ENCODE measurements at regions not wholly inside any gene's neighbourhood (a gene's known extent, or its start where the extent isn't known, plus 50 kb on each side); places are given as distances from the start of the nearest gene placed in this dataset.

DNA sequence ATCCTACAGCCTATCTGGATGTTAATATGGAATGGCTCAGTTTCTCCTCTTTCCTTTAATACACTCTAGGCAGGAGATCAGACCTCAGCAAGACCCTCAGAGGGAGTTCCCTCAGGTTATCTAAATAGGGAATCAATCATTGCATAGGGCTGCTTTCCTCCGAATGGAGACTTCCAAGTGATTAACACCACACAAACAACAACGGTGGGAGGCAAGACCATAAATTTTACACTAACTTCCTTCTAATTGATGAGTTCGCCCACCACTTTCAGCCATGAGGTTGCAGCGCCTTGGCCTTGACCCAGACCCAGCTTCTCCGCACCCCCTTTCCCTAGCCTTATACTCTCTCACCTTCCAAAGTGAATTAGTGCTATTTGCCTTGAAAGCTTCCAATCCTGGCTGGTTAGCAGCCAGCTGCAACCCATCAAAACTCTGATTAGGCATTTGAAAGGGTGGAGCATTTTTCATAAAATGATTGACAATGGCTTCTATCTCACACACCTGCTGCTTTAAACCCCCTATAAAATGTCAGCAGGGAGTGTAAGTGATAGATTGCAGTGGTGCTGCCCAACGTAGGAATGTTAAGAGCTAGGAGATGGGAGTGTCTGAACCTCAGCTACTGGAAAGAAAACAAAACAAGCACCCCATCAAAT, 534.9 kb upstream of the USP24 start:
- TF ChIP-seq, protein P1, sequence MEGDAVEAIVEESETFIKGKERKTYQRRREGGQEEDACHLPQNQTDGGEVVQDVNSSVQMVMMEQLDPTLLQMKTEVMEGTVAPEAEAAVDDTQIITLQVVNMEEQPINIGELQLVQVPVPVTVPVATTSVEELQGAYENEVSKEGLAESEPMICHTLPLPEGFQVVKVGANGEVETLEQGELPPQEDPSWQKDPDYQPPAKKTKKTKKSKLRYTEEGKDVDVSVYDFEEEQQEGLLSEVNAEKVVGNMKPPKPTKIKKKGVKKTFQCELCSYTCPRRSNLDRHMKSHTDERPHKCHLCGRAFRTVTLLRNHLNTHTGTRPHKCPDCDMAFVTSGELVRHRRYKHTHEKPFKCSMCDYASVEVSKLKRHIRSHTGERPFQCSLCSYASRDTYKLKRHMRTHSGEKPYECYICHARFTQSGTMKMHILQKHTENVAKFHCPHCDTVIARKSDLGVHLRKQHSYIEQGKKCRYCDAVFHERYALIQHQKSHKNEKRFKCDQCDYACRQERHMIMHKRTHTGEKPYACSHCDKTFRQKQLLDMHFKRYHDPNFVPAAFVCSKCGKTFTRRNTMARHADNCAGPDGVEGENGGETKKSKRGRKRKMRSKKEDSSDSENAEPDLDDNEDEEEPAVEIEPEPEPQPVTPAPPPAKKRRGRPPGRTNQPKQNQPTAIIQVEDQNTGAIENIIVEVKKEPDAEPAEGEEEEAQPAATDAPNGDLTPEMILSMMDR (conservative IDR thresholded peaks at IDR 0.05), result no peak
- Histone ChIP-seq H3K9me2 (ENCODE audit: insufficient read depth) (no peaks in the 10 kb centered on the region), H3K4me3 (no peak overlapping the region), H3K4me1 (replicated peaks; ENCODE audit: insufficient read depth) (no peaks in the 10 kb centered on the region), H2AFZ (peak overlapping the region; percentile 17; the same call in 1 of the 2 replicates), H4K20me1 (ENCODE audit: insufficient read depth) (no peaks in the 10 kb centered on the region), H3K9me3 (ENCODE audit: insufficient read depth, low read depth) (peaks cover 13% of the 10 kb centered on the region; the same call in 1 of the 2 replicates), H3K27me3 (ENCODE audit: insufficient read depth, low read depth) (no peaks in the 10 kb centered on the region), H3K4me2 (no peak overlapping the region), H3K36me3 (ENCODE audit: low read depth) (no peaks in the 10 kb centered on the region), H3K27ac (no peak overlapping the region), H3F3A (ENCODE audit: insufficient read depth, low read depth) (no peaks in the 10 kb centered on the region), H3K79me2 (ENCODE audit: low read depth) (no peaks in the 10 kb centered on the region)
- CTCF ChIA-PET, result no interaction called here
- POLR2A ChIA-PET (ENCODE audit: unreplicated experiment), result no interaction called here
- no TSS peak for BruUV-seq (replicated peaks)
- no peak for DNase-seq
- intact Hi-C loops (cut with micrococcal nuclease; ENCODE audit: unreplicated experiment), result no loop called here

DNA sequence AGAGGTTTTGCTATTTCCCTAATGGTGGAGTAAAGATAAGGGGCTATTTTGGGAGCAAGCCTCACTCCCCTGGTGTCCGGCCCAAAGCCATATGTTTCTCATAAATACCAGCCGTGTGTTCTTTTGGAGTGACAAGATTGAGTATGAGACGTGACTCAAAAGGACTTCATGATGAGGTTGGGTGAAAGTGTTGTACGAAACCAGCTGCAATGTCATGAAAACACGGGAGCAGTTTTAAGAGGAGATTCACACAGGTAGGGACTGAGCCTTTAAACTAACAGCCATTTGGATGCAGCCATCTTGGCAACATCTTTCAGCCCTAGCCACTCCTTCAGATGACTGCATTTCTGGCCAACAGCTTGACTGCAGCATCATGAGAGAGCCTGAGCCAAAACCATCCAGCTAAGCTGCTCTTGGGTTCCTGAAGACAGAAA, 532.3 kb upstream of the USP24 start:
- CTCF ChIA-PET, result no interaction called here
- H3K4me2 ChIP-seq, result no peak overlapping the region
- no peak overlapping the region for H3K27ac ChIP-seq
- no TSS peak for BruUV-seq (replicated peaks)
- intact Hi-C loops (cut with micrococcal nuclease; ENCODE audit: unreplicated experiment), result no loop called here
- no peaks in the 10 kb centered on the region for H3K79me2 ChIP-seq (ENCODE audit: low read depth)
- H3F3A ChIP-seq (ENCODE audit: insufficient read depth, low read depth), result no peaks in the 10 kb centered on the region
- TF ChIP-seq EZH2 (IDR thresholded peaks at IDR 0.05; ENCODE audit: low read depth), result no peak
- TF ChIP-seq, protein P1 (conservative IDR thresholded peaks at IDR 0.05), result no peak
- no peak for DNase-seq
- no peak overlapping the region for H2AFZ ChIP-seq
- H3K27me3 ChIP-seq (ENCODE audit: insufficient read depth, low read depth), result no peaks in the 10 kb centered on the region
- no peaks in the 10 kb centered on the region for H3K4me1 ChIP-seq (replicated peaks; ENCODE audit: insufficient read depth)
- no peaks in the 10 kb centered on the region for H3K36me3 ChIP-seq (ENCODE audit: low read depth)
- POLR2A ChIA-PET (ENCODE audit: unreplicated experiment), result no interaction called here
- no peaks in the 10 kb centered on the region for H4K20me1 ChIP-seq (ENCODE audit: insufficient read depth)
- no peak overlapping the region for H3K4me3 ChIP-seq
- H3K9me3 ChIP-seq (ENCODE audit: insufficient read depth, low read depth), result peaks cover 13% of the 10 kb centered on the region
- no peaks in the 10 kb centered on the region for H3K9me2 ChIP-seq (ENCODE audit: insufficient read depth)

DNA sequence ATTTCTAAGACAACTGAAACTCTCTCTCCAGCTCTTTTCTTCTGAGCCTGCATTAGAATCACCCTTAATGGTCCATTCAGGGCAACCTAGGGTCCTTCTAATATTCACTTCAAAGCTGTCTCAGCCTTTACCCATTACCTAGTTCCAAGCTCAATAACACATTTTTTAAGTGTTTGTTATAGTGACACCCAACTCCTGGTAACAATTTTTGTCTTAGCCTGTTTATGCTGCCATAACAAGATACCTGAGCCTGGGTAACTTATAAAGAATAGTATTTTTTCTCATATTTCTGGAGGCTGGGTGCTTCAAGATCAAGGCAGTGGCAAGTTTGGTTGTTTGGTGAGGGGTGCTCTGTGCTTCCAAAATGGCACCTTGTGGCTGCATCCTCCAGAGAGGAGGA, 531.5 kb upstream of the USP24 start:
- CTCF ChIA-PET, result no interaction called here
- H3K9me2 ChIP-seq (ENCODE audit: insufficient read depth), result no peaks in the 10 kb centered on the region

More for the DNA sequence above, 531.5 kb upstream of the USP24 start:
- Histone ChIP-seq H3K4me1 (replicated peaks; ENCODE audit: insufficient read depth) (no peaks in the 10 kb centered on the region), H4K20me1 (ENCODE audit: insufficient read depth) (no peaks in the 10 kb centered on the region), H2AFZ (no peak overlapping the region), H3K27me3 (ENCODE audit: insufficient read depth, low read depth) (no peaks in the 10 kb centered on the region), H3F3A (ENCODE audit: insufficient read depth, low read depth) (no peaks in the 10 kb centered on the region), H3K36me3 (ENCODE audit: low read depth) (no peaks in the 10 kb centered on the region), H3K9me3 (ENCODE audit: insufficient read depth, low read depth) (peaks cover 13% of the 10 kb centered on the region), H3K4me2 (no peak overlapping the region), H3K4me3 (no peak overlapping the region), H3K27ac (no peak overlapping the region), H3K79me2 (ENCODE audit: low read depth) (no peaks in the 10 kb centered on the region)
- TF ChIP-seq EZH2 (IDR thresholded peaks at IDR 0.05; ENCODE audit: low read depth), result no peak
- TF ChIP-seq, protein P1 (conservative IDR thresholded peaks at IDR 0.05), result no peak
- BruUV-seq (replicated peaks), result no TSS peak
- DNase-seq, result no peak
- POLR2A ChIA-PET (ENCODE audit: unreplicated experiment), result no interaction called here
- intact Hi-C loops (cut with micrococcal nuclease; ENCODE audit: unreplicated experiment), result no loop called here
